Endodermal cell (in vitro differentiated cells): ENCODE measurements at regions not wholly inside any gene's neighbourhood (a gene's known extent, or its start where the extent isn't known, plus 50 kb on each side); places are given as distances from the start of the nearest gene placed in this dataset.
A peak's percentile ranks its signal among the peaks of the same experiment; 100 is the strongest.

Source experiments
- DNase-seq: peaks from one replicate; pipeline ENCODE4 v3.0.0-alpha.2; 2017
- H3K27ac ChIP-seq: 2 replicates; pipeline ENCODE4 v1.5.1; 2013; ENCODE audit warnings: mild to moderate bottlenecking, low read depth, low read length, moderate library complexity
- H3K27me3 ChIP-seq: 2 replicates; pipeline ENCODE4 v1.6.1; 2013; ENCODE audit warnings: mild to moderate bottlenecking, low read length, moderate library complexity; ENCODE audit not compliant: insufficient read depth, control insufficient read depth, poor library complexity, severe bottlenecking
- H3K36me3 ChIP-seq: 2 replicates; pipeline ENCODE4 v1.7.0; 2013; ENCODE audit warnings: mild to moderate bottlenecking, low read length, moderate library complexity; ENCODE audit not compliant: control insufficient read depth, insufficient read depth
- H3K4me1 ChIP-seq: one replicate; pipeline ENCODE4 v1.7.0; 2013; ENCODE audit warnings: low read length; ENCODE audit not compliant: control insufficient read depth, insufficient read depth
- H3K4me3 ChIP-seq: 2 replicates; pipeline ENCODE4 v1.5.1; 2013; ENCODE audit warnings: mild to moderate bottlenecking, low read length, moderate library complexity
- H3K9ac ChIP-seq: 2 replicates; pipeline ENCODE4 v1.6.1; 2013; ENCODE audit warnings: mild to moderate bottlenecking, low read length, moderate library complexity; ENCODE audit not compliant: poor library complexity, severe bottlenecking; ENCODE audit errors: extremely low read depth
- H3K9me3 ChIP-seq: 2 replicates; pipeline ENCODE4 v1.6.1; 2013; ENCODE audit warnings: mild to moderate bottlenecking, low read length, moderate library complexity; ENCODE audit not compliant: control insufficient read depth
- H3K27ac Mint-ChIP-seq: 2 replicates; pipeline ENCODE4 v1.8.0; 2020; ENCODE audit warnings: mixed read lengths
- H3K27me3 Mint-ChIP-seq: 2 replicates; pipeline ENCODE4 v1.8.0; 2021; ENCODE audit warnings: mild to moderate bottlenecking, mixed read lengths; ENCODE audit not compliant: insufficient read depth
- H3K36me3 Mint-ChIP-seq: 2 replicates; pipeline ENCODE4 v1.8.0; 2020; ENCODE audit warnings: low read depth, mixed read lengths
- H3K4me1 Mint-ChIP-seq: 2 replicates; pipeline ENCODE4 v1.8.0; 2020; ENCODE audit warnings: mixed read lengths
- H3K4me3 Mint-ChIP-seq: 2 replicates; pipeline ENCODE4 v1.8.0; 2020; ENCODE audit warnings: mild to moderate bottlenecking, moderate library complexity, mixed read lengths
- H3K9me3 Mint-ChIP-seq: 2 replicates; pipeline ENCODE4 v1.8.0; 2020; ENCODE audit warnings: mild to moderate bottlenecking, mixed read lengths
- WGBS, 2 experiments: methylation state at CpG; one replicate each; pipeline versions ENCODE4 v1.1.5 to v1.1.7; 2013; ENCODE audit warnings: missing lambda C conversion rate in 2 of 2, mixed read lengths in 1 of 2; ENCODE audit not compliant: insufficient coverage in 1 of 2, insufficient read length in 1 of 2; 5-methylcytosine and 5-hydroxymethylcytosine counted together
- TF ChIP-seq, protein P1 (sequence below): fragments of 200-600 bp; sonication (generic); conservative IDR thresholded peaks from 2 replicates; pipeline ENCODE4 v1.5.0; 2021; ENCODE audit warnings: antibody characterized with exemption, mild to moderate bottlenecking

DNA sequence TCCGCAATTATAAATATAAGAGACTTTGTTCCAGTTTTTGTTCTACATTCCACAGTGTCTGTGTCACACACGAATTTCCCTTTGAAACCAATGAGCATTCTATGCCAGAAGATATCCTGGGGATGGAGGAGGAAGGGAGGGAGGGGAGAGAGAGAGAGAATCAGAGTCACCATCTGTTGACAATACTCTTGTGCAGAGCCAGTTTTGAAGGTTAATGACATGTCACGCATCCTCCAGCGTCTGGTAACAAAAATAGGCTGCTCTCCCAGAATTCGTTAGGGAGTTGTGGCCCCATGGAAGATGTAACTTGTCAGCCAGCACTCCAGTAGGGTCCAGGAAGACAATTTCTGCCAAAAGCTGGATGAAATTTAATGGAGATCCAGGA lies 213.5 kb upstream of the KRR1 start:
- H3K4me3 Mint-ChIP-seq: no peak overlapping the region
- Histone ChIP-seq H3K9ac (no peak overlapping the region), H3K9me3 (peaks cover 12% of the 10 kb centered on the region), H3K36me3 (no peaks in the 10 kb centered on the region), H3K4me3 (no peak overlapping the region), H3K4me1 (peaks cover 16% of the 10 kb centered on the region), H3K27me3 (no peaks in the 10 kb centered on the region), H3K27ac (no peak overlapping the region)
- no peaks in the 10 kb centered on the region for H3K36me3 Mint-ChIP-seq
- no peak for DNase-seq
- peaks cover 51% of the 10 kb centered on the region for H3K4me1 Mint-ChIP-seq
- no peak overlapping the region for H3K27ac Mint-ChIP-seq
- 62 to 79% methylated on average over 4 to 5 of the region's 5 CpGs for WGBS, 2 experiments
- no peaks in the 10 kb centered on the region for H3K9me3 Mint-ChIP-seq
- no peaks in the 10 kb centered on the region for H3K27me3 Mint-ChIP-seq
- TF ChIP-seq, protein P1, sequence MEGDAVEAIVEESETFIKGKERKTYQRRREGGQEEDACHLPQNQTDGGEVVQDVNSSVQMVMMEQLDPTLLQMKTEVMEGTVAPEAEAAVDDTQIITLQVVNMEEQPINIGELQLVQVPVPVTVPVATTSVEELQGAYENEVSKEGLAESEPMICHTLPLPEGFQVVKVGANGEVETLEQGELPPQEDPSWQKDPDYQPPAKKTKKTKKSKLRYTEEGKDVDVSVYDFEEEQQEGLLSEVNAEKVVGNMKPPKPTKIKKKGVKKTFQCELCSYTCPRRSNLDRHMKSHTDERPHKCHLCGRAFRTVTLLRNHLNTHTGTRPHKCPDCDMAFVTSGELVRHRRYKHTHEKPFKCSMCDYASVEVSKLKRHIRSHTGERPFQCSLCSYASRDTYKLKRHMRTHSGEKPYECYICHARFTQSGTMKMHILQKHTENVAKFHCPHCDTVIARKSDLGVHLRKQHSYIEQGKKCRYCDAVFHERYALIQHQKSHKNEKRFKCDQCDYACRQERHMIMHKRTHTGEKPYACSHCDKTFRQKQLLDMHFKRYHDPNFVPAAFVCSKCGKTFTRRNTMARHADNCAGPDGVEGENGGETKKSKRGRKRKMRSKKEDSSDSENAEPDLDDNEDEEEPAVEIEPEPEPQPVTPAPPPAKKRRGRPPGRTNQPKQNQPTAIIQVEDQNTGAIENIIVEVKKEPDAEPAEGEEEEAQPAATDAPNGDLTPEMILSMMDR: no peak

DNA sequence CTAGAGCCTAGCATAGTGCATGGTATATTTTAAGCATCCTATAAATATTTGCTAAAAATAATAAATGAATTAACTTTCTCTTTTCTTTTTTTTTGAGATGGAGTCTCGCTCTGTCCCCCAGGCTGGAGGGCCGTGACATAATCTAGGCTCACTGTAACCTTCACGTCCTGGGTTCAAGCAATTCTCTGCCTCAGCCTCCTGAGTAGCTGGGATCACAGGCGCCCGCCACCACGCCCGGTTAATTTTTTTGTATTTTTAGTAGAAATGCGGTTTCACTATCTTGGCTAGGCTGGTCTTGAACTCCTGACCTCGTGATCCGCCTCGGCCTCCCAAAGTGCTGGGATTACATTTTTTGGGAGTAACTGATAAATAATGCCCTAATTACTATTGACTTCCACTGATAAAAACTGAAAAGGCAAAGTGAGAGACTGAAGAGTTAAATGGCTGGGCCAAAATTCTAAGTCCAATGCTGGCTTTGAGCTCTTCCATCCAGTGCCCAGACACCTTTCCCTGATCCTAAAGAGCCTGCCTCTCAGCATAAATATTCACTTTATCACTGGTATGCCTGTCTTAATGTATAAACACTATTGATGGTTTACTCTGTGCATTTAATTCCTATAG lies 213.0 kb upstream of the KRR1 start:
- peaks cover 8% of the 10 kb centered on the region for H3K9me3 ChIP-seq
- H3K27me3 Mint-ChIP-seq: no peaks in the 10 kb centered on the region
- TF ChIP-seq, protein P1: no peak
- H3K9me3 Mint-ChIP-seq: no peaks in the 10 kb centered on the region
- H3K27me3 ChIP-seq: no peaks in the 10 kb centered on the region
- DNase-seq: no peak
- H3K36me3 ChIP-seq: no peaks in the 10 kb centered on the region
- H3K4me1 ChIP-seq: peaks cover 16% of the 10 kb centered on the region
- WGBS, 2 experiments: 97 to 98% methylated on average over 8 to 11 of the region's 11 CpGs
- H3K27ac Mint-ChIP-seq: no peak overlapping the region
- no peak overlapping the region for H3K4me3 ChIP-seq
- peaks cover 51% of the 10 kb centered on the region for H3K4me1 Mint-ChIP-seq
- H3K36me3 Mint-ChIP-seq: no peaks in the 10 kb centered on the region
- no peak overlapping the region for H3K27ac ChIP-seq
- H3K9ac ChIP-seq: no peak overlapping the region
- H3K4me3 Mint-ChIP-seq: no peak overlapping the region

DNA sequence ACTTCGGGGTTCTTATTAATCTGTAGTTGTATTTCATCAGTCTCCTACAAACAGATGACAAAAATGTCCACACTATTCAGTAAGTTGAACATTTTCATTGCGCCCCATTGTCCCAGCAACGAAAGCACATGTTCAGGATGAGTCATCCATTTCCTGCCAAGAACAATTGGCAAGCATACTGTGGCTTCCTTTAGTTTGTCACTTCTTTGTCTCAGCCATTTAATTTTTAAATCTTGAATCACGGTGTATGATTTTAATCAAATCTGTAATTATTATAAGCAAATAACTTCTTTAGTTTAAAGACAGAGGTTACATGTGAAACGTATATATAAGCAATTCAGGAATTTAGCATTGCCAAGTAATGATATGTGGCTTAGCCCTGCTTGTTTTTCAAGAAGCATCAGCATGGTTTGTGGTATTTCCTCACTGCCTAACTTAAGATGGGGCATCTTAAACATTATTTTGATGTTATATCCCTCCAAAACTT lies 211.3 kb upstream of the KRR1 start:
- H3K4me1 ChIP-seq: peaks cover 16% of the 10 kb centered on the region
- peaks cover 58% of the 10 kb centered on the region for H3K4me1 Mint-ChIP-seq
- no peak for DNase-seq
- H3K36me3 Mint-ChIP-seq: no peaks in the 10 kb centered on the region
- no peaks in the 10 kb centered on the region for H3K9me3 ChIP-seq
- 69 to 79% methylated on average over 4 to 5 of the region's 5 CpGs for WGBS, 2 experiments
- no peak overlapping the region for H3K9ac ChIP-seq
- peak overlapping the region; percentile 88 for H3K27ac Mint-ChIP-seq
- TF ChIP-seq, protein P1: no peak
- no peaks in the 10 kb centered on the region for H3K9me3 Mint-ChIP-seq
- no peak overlapping the region for H3K4me3 Mint-ChIP-seq
- no peak overlapping the region for H3K4me3 ChIP-seq
- H3K36me3 ChIP-seq: no peaks in the 10 kb centered on the region
- no peak overlapping the region for H3K27ac ChIP-seq
- no peaks in the 10 kb centered on the region for H3K27me3 Mint-ChIP-seq
- H3K27me3 ChIP-seq: no peaks in the 10 kb centered on the region
